ENCODE measurements at regions not wholly inside any gene's neighbourhood (a gene's known extent, or its start where the extent isn't known, plus 50 kb on each side); places are given as distances from the start of the nearest gene placed in this dataset.
"Not testable (repeated sequence)": the region's sequence is repeated elsewhere in the genome, so short reads cannot be mapped to it uniquely, and the experiment has no call there.

- no peak for DNase-seq
- intact Hi-C loops (cut with DNase I) = no loop called here
Measured at GRCh38 chr11:90558328-90558865, 335.5 kb upstream of the CHORDC1 start.

- DNase-seq = no peak
- intact Hi-C loops (cut with DNase I) = no loop called here
Measured at GRCh38 chr11:90556606-90557005, 333.8 kb upstream of the CHORDC1 start.

GRCh38 chr11:90556026-90556425 lies 333.2 kb upstream of the CHORDC1 start:
- intact Hi-C loops (cut with DNase I) = no loop called here
- DNase-seq = no peak

GRCh38 chr11:90555477-90555876 lies 332.6 kb upstream of the CHORDC1 start:
- no peak for DNase-seq

GRCh38 chr11:90542092-90542491 lies 319.2 kb upstream of the CHORDC1 start:
- DNase-seq = no peak
- intact Hi-C loops (cut with DNase I) = no loop called here

More at GRCh38 chr11:90555477-90555876, 332.6 kb upstream of the CHORDC1 start:
- intact Hi-C loops (cut with DNase I) = no loop called here

- intact Hi-C loops (cut with DNase I) = no loop called here
- no peak for DNase-seq
Measured at GRCh38 chr11:90536301-90536700, 313.5 kb upstream of the CHORDC1 start.

GRCh38 chr11:90532125-90532524 lies 309.3 kb upstream of the CHORDC1 start:
- intact Hi-C loops (cut with DNase I) = no loop called here
- DNase-seq = no peak

- DNase-seq = no peak
- intact Hi-C loops (cut with DNase I) = no loop called here
Measured at GRCh38 chr11:90531001-90531400, 308.2 kb upstream of the CHORDC1 start.

GRCh38 chr11:90525962-90526361 lies 303.1 kb upstream of the CHORDC1 start:
- no peak for DNase-seq
- intact Hi-C loops (cut with DNase I) = no loop called here

GRCh38 chr11:90512846-90513245 lies 290.0 kb upstream of the CHORDC1 start:
- no peak for DNase-seq
- intact Hi-C loops (cut with DNase I) = no loop called here

GRCh38 chr11:90510839-90511238 lies 288.0 kb upstream of the CHORDC1 start:
- intact Hi-C loops (cut with DNase I) = no loop called here

GRCh38 chr11:90500922-90501568 lies 278.2 kb upstream of the CHORDC1 start:
- no peak for DNase-seq
- intact Hi-C loops (cut with DNase I) = no loop called here

More at GRCh38 chr11:90510839-90511238, 288.0 kb upstream of the CHORDC1 start:
- DNase-seq = no peak

GRCh38 chr11:90496722-90497121 lies 273.9 kb upstream of the CHORDC1 start:
- intact Hi-C loops (cut with DNase I) = no loop called here
- no peak for DNase-seq

- intact Hi-C loops (cut with DNase I) = no loop called here
- DNase-seq = no peak
Measured at GRCh38 chr11:90493379-90493778, 270.5 kb upstream of the CHORDC1 start.

GRCh38 chr11:90491466-90491865 lies 268.6 kb upstream of the CHORDC1 start:
- intact Hi-C loops (cut with DNase I) = no loop called here
- DNase-seq = no peak

GRCh38 chr11:90476442-90477007 lies 253.7 kb upstream of the CHORDC1 start:
- DNase-seq = peak in 36 of 42 donors; percentile 10 to 74 (median 43)
- intact Hi-C loops (cut with DNase I) = no loop called here

- intact Hi-C loops (cut with DNase I) = no loop called here
Measured at GRCh38 chr11:90468923-90469322, 246.1 kb upstream of the CHORDC1 start.

GRCh38 chr11:90465553-90465952 lies 242.7 kb upstream of the CHORDC1 start:
- intact Hi-C loops (cut with DNase I) = no loop called here
- no peak for DNase-seq

More at GRCh38 chr11:90468923-90469322, 246.1 kb upstream of the CHORDC1 start:
- no peak for DNase-seq

- DNase-seq; intact Hi-C loops (cut with DNase I): not testable (repeated sequence)
Measured at GRCh38 chr11:90455347-90455920, 232.6 kb upstream of the CHORDC1 start.

GRCh38 chr11:90453525-90453924 lies 230.7 kb upstream of the CHORDC1 start:
- no peak for DNase-seq
- intact Hi-C loops (cut with DNase I) = no loop called here

GRCh38 chr11:90449606-90450005 lies 226.8 kb upstream of the CHORDC1 start:
- DNase-seq = no peak
- intact Hi-C loops (cut with DNase I) = no loop called here

All from head of caudate nucleus (tissue), 42 donors.